ENCODE measurements at regions not wholly inside any gene's neighbourhood (a gene's known extent, or its start where the extent isn't known, plus 50 kb on each side); places are given as distances from the start of the nearest gene placed in this dataset.
A peak's percentile ranks its signal among the peaks of the same experiment; 100 is the strongest.
"Not testable (repeated sequence)": the region's sequence is repeated elsewhere in the genome, so short reads cannot be mapped to it uniquely, and the experiment has no call there.

- DNase-seq = not testable (repeated sequence)
Measured at GRCh38 chr6:48493432-48493831, 382.4 kb upstream of the PTCHD4 start.

GRCh38 chr6:48490658-48491057, 379.7 kb upstream of the PTCHD4 start:
- no peak for DNase-seq

GRCh38 chr6:48486876-48487275, 375.9 kb upstream of the PTCHD4 start:
- no peak for DNase-seq

DNA sequence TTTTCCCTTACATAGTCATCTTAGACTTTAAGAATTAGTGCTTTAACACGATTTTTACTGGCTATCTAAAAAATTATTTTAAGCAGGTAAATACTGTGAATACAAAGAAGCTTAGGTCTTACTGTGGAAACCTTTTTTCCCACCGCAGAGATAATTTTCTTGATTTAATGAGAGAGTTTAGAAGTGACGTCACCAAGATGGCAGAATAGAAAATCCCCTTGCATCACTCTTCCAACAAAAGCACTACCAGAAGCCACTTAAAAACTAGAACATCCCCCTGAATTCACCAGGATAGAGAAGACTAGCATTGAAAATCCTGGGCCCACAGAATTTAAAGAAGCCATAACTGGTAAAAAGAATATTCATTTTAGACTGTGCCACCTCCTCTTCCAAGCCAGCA, 375.4 kb upstream of the PTCHD4 start:
- DNase-seq = no peak

GRCh38 chr6:48476257-48476656, 365.3 kb upstream of the PTCHD4 start:
- DNase-seq = no peak

DNA sequence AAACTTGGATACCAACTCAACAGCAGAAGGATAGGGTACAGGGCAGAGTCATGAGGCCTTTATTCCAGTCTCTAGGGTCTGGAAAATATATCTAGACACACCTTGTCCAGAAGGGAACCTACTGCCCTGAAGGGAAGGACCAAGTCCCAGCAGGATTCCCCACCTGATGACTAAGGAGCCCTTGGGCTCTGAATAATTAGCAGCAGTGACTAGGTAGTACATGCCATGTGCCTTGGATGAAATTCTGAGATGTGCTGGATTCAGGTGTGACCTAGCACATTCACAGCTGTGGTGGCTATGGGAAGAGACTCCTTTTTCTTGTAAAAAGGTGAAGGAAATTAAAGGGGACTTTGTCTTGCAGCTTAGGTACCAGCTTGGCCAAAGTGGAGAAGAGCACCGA, 364.3 kb upstream of the PTCHD4 start:
- DNase-seq = no peak

DNA sequence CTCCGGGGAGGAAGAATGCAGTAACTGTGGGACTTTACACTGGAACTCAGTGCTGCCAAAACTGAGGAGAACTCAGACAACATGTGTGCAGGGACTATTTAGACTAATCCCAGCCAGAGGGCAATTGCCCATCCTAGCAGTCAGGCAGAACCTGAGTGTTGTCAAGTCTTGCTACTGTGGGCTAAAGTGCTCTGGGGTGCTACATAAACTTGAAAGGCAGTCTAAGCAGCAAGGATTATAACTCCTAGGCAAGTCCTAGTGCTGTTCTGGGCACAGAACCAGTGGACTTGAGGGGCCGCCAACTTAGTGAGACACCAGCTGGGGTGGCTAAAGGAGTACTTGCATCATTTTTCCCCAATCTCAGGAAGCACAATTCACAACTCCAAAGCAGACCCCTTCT, 363.8 kb upstream of the PTCHD4 start:
- no peak for DNase-seq

DNA sequence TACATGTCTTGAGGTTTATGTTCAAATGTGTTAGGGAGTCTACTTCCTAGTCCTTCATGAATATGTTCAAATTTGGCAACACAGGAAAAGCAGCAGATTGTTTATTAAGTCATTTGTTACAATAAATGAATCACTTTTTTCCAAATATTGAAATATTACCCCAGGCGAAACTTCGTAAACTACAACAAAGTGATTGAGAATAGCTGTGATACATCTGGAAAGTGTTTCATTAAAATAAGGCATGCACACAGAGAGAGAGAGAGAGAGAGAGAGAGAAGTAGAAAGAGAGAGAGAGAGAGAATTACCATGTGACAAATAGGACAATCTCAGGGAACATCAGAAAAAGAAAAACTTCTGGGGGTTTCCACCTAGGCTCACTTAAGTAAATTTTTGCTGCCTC, 363.1 kb upstream of the PTCHD4 start:
- no peak for DNase-seq

GRCh38 chr6:48472535-48472934, 361.5 kb upstream of the PTCHD4 start:
- no peak for DNase-seq

DNA sequence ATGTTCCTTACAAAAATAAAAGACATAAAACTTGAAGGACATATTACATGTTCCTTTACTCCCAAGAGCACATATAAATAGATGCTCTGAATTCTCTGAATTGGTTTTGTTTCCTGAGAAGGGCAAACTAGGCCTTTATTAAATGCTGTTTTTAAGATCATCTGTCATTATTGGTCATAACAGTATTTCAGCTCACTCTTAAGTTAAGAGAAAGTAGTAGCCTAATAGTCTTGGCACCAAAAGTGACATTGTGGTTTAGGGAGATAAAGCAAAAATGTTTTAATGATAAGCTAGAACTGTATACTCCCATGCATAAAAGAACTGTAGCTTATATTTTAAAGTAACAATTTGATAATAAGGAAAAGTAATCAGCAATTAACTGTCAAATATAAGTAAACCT, 361.1 kb upstream of the PTCHD4 start:
- DNase-seq = no peak

GRCh38 chr6:48471326-48471725, 360.3 kb upstream of the PTCHD4 start:
- no peak for DNase-seq

GRCh38 chr6:48449002-48449401, 338.0 kb upstream of the PTCHD4 start:
- DNase-seq = no peak

GRCh38 chr6:48447251-48447650, 336.3 kb upstream of the PTCHD4 start:
- DNase-seq = no peak

DNA sequence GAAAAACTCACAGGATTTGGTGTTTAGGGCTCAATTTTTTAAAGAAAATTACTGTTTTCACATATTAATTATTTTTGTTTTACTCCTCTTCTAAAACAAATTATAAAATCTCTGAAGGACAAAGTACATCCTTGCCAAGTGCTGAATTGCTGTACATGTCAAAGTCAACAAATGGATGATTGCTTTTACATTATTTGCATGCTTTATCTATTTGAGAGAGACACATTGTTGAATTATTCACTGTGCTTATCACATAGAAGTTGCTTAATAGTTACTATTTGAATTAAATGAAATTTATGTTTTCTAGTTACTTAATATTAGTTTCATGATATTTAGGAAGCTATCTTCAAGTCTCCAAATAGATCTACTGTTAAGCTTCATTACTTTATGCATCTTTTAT, 318.6 kb upstream of the PTCHD4 start:
- DNase-seq = no peak

DNA sequence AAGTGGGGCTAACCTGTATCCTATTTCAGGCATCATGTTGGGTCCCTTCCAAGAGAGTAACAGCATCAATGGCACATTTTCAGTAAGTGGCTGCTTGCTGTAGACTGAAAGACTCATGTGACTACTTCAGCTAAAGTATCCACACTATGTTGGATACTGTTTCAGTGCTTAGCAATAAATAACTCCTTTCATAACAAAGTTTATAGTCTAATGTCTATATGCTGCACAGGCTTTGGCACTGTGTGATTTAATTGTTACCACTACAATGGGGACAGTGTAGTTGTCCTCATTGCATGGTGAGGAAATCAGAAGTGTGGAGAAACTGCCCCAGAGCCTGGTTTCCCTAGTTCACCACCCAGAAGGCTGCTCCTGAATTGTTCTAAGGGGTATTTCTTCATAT, 318.0 kb upstream of the PTCHD4 start:
- no peak for DNase-seq

DNA sequence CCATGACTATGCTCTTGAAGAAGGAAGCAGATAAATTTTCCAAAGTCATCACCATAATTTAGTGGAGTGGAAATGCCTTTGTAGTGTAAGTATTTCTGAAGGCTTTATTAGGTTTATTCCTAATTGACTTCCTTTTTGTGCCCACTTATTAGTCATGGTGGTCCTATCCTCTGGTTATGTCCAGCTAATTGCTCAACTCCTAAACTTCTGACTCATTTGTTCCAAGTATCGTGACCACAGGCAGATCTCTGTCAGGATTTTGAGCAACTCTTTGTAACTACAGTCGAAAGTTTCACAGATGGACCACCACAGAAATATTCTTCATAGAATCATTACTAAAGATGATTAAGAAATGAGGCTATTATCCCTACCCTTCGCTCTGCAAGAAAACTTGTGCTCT, 315.6 kb upstream of the PTCHD4 start:
- no peak for DNase-seq

GRCh38 chr6:48423640-48424365, 312.8 kb upstream of the PTCHD4 start:
- DNase-seq = no peak

GRCh38 chr6:48419992-48420391, 309.0 kb upstream of the PTCHD4 start:
- no peak for DNase-seq

- no peak for DNase-seq
Measured at GRCh38 chr6:48417927-48418326, 306.9 kb upstream of the PTCHD4 start.

DNA sequence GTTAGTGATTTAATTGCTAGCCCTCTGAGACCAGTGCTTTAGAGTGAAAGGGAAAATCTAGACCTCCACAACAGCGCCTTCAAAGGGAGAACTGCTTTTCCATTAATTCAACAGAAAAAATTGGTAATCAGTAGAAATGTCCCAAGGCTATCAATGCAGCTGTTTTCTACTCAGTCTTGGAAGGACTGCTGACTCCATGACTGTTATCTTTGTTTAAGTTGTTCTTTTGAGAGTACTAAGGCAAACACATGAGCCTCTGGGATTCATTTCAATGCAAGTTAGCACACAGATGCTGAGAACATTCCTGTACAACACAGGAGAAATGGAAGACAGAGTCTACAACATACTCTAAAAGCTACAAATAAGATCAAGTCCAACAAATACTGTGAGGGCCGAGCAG, 301.7 kb upstream of the PTCHD4 start:
- no peak for DNase-seq

DNA sequence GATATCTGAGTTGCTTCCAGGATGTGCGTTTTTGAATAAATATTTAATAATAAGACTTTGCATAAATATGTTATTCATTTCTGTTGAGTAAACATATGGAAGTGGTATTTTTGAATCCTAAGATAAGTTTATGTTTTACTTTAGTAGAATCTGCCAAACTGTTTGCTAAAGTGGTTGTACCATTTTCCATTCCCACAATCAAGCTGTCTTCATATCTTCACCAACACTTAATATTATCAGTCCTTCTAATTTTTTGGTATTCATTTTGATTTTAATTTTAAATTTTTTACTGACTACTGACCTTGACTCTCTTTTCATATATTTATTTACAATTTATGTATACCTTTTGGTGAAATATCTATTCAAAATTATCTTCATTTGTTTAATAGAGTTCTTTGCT, 293.9 kb upstream of the PTCHD4 start:
- DNase-seq = no peak

DNA sequence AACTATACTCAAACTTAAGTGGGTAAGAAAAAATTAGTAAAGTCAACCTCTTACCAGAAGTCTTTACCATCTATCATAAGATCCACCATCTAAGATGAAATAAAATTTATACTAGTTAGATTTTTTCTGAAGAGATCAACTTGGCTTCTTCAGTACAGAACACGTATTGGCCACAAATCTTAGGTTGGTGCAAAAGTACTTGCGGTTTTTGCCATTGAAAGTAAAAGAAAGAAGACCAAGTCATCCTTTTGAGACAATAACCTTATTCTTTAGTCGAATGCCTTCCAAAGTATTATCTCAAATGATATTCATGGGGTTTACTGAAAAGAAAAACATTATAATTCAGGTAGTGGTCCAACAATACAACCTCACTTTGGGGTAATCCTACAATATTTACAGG, 292.6 kb upstream of the PTCHD4 start:
- no peak for DNase-seq

GRCh38 chr6:48401016-48401415, 290.0 kb upstream of the PTCHD4 start:
- peak; percentile 83 for DNase-seq

GRCh38 chr6:48397887-48398286, 286.9 kb upstream of the PTCHD4 start:
- DNase-seq = no peak
